Progenitor cell of endocrine pancreas (in vitro differentiated cells): ENCODE measurements at regions not wholly inside any gene's neighbourhood (a gene's known extent, or its start where the extent isn't known, plus 50 kb on each side); places are given as distances from the start of the nearest gene placed in this dataset.

Experiments used
- DNase-seq: peaks from one replicate; pipeline ENCODE4 v3.0.0; 2021; ENCODE audit warnings: low spot score; ENCODE audit not compliant: unreplicated experiment
- H3K27ac Mint-ChIP-seq: 2 replicates; pipeline ENCODE4 v1.8.0; 2021; ENCODE audit warnings: mild to moderate bottlenecking, moderate library complexity, mixed read lengths
- H3K27me3 Mint-ChIP-seq: 2 replicates; pipeline ENCODE4 v1.8.0; 2021; ENCODE audit warnings: mixed read lengths
- H3K36me3 Mint-ChIP-seq: 2 replicates; pipeline ENCODE4 v1.8.0; 2022; ENCODE audit warnings: mixed read lengths; ENCODE audit not compliant: insufficient read depth
- H3K4me1 Mint-ChIP-seq: 2 replicates; pipeline ENCODE4 v1.8.0; 2021; ENCODE audit warnings: low read depth, mixed read lengths
- H3K4me3 Mint-ChIP-seq: 2 replicates; pipeline ENCODE4 v1.8.0; 2021; ENCODE audit warnings: low read depth, mild to moderate bottlenecking, moderate library complexity, mixed read lengths
- H3K9me3 Mint-ChIP-seq: 2 replicates; pipeline ENCODE4 v1.8.0; 2021; ENCODE audit warnings: low read depth, mixed read lengths
- CTCF ChIP-seq: fragments of 200-600 bp; sonication (generic); IDR thresholded peaks from one replicate; pipeline ENCODE4 v1.5.0; 2021; ENCODE audit warnings: antibody characterized with exemption, mild to moderate bottlenecking; ENCODE audit not compliant: unreplicated experiment

GRCh38 chr6:4270776-4271175 is 135.4 kb upstream of the ECI2 start:
- peaks cover 28% of the 10 kb centered on the region for H3K4me1 Mint-ChIP-seq
- peaks cover 13% of the 10 kb centered on the region for H3K9me3 Mint-ChIP-seq
- TF ChIP-seq CTCF = no peak
- no peak overlapping the region for H3K4me3 Mint-ChIP-seq
- H3K36me3 Mint-ChIP-seq = no peaks in the 10 kb centered on the region
- H3K27ac Mint-ChIP-seq = no peak overlapping the region
- DNase-seq = no peak
- no peaks in the 10 kb centered on the region for H3K27me3 Mint-ChIP-seq

GRCh38 chr6:4270001-4270400 is 134.6 kb upstream of the ECI2 start:
- H3K27ac Mint-ChIP-seq = no peak overlapping the region
- DNase-seq = no peak
- no peak for TF ChIP-seq CTCF
- H3K4me1 Mint-ChIP-seq = peaks cover 24% of the 10 kb centered on the region
- H3K36me3 Mint-ChIP-seq = no peaks in the 10 kb centered on the region
- no peaks in the 10 kb centered on the region for H3K27me3 Mint-ChIP-seq
- peaks cover 13% of the 10 kb centered on the region for H3K9me3 Mint-ChIP-seq
- H3K4me3 Mint-ChIP-seq = no peak overlapping the region

GRCh38 chr6:4268171-4268570 is 132.8 kb upstream of the ECI2 start:
- Mint-ChIP-seq H3K27ac (no peak overlapping the region), H3K27me3 (no peaks in the 10 kb centered on the region), H3K36me3 (no peaks in the 10 kb centered on the region), H3K4me1 (peaks cover 9% of the 10 kb centered on the region), H3K4me3 (no peak overlapping the region), H3K9me3 (peaks cover 13% of the 10 kb centered on the region)
- TF ChIP-seq CTCF = no peak
- DNase-seq = no peak

- H3K4me3 Mint-ChIP-seq = no peak overlapping the region
- peaks cover 3% of the 10 kb centered on the region for H3K4me1 Mint-ChIP-seq
- no peak for DNase-seq
- no peak for TF ChIP-seq CTCF
- H3K27ac Mint-ChIP-seq = no peak overlapping the region
- no peaks in the 10 kb centered on the region for H3K36me3 Mint-ChIP-seq
- peaks cover 13% of the 10 kb centered on the region for H3K9me3 Mint-ChIP-seq
- H3K27me3 Mint-ChIP-seq = no peaks in the 10 kb centered on the region
These were observed 130.4 kb upstream of the ECI2 start for GRCh38 chr6:4265740-4266139.

- peaks cover 7% of the 10 kb centered on the region for H3K4me1 Mint-ChIP-seq
- no peaks in the 10 kb centered on the region for H3K27me3 Mint-ChIP-seq
- no peak overlapping the region for H3K27ac Mint-ChIP-seq
- TF ChIP-seq CTCF = no peak
- DNase-seq = no peak
- H3K4me3 Mint-ChIP-seq = no peak overlapping the region
- no peaks in the 10 kb centered on the region for H3K36me3 Mint-ChIP-seq
- H3K9me3 Mint-ChIP-seq = peaks cover 13% of the 10 kb centered on the region
These were observed 129.2 kb upstream of the ECI2 start for GRCh38 chr6:4264601-4265000.
